D341Med (cell line): ENCODE measurements at regions not wholly inside any gene's neighbourhood (a gene's known extent, or its start where the extent isn't known, plus 50 kb on each side); places are given as distances from the start of the nearest gene placed in this dataset.
A peak's percentile ranks its signal among the peaks of the same experiment; 100 is the strongest.
"Not testable (repeated sequence)": the region's sequence is repeated elsewhere in the genome, so short reads cannot be mapped to it uniquely, and the experiment has no call there.

Source experiments
- DNase-seq: peaks from one replicate; pipeline ENCODE4 v3.0.0; 2012; ENCODE audit warnings: low spot score

DNA sequence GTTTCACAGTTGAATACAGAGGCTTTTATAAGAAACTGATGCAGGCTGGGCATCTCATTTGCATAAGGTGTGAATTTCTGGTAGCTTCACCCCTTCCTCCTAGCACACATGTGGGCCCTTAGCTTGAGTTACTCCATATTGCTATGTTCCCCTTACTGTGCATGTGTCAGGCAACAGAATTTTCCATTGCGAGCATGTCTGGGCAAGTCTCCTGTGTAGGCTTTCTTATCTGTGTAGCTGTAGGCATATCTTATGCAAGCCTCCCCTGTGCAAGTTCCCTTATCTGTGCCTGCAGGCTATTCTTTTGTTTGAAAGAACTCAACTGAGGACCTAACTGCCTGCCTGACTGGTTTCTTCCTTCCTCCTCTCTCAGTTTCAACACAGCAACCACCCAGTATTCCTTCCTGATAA, 597.4 kb upstream of the CDH5 start:
- DNase-seq: no peak

GRCh38 chr16:65767125-65767524, 599.4 kb upstream of the CDH5 start:
- DNase-seq: no peak

DNA sequence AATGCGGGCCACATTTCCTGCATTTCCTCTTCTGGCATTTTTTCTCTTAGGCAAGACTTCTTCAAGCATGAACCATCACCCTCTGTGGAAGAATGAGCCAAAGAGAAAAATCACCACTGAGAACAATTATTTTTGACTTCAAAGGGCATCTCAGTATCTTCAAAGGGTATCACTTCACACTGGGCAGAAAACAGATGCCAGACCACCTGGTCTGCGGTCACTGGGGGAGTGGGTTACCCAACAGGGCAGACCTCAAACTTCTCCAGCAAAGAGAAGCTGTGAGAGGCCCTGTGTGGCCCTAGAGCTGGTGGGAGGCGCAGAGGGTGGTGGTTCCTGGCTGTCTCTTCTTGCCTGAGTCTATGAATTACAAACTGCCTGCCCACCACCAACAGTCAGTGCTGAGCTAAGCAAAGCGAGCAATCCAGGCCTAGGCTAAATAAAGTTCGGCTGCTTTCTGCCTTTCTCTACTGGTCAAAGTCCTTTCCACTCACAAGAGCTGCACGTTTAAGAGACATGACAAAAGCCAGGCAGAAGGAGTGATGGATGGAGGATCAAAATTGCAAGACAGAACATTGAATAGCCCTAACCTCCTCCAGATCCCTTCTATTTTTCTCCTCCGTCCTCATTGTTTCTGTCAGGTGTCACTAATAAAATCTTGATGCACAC, 602.7 kb upstream of the CDH5 start:
- DNase-seq: no peak

DNA sequence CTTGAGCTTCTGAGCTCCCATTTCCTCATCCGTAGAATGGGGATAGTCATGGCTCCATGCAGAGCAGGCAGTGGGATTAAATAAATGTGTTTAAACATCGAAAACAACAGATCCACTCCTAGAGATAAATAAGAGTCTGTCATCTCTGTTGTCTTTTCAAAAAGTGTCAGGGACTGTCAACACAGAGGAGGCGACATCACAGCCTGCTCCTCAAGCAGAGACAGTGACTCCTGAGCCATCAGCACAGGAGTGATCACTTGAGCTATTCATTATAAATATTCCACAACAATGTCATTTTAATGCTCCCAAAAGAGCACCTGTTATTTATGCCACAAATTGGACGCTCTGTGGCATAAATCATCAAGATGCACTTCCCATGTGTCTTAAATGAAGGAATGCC, 605.6 kb upstream of the CDH5 start:
- no peak for DNase-seq

- no peak for DNase-seq
Observed at GRCh38 chr16:65758620-65759019, 607.9 kb upstream of the CDH5 start.

- DNase-seq: no peak
Observed at GRCh38 chr16:65757064-65757463, 609.4 kb upstream of the CDH5 start.

- DNase-seq: no peak
Observed at GRCh38 chr16:65756163-65756562, 610.3 kb upstream of the CDH5 start.

- no peak for DNase-seq
Observed at GRCh38 chr16:65754820-65755691, 611.4 kb upstream of the CDH5 start.

DNA sequence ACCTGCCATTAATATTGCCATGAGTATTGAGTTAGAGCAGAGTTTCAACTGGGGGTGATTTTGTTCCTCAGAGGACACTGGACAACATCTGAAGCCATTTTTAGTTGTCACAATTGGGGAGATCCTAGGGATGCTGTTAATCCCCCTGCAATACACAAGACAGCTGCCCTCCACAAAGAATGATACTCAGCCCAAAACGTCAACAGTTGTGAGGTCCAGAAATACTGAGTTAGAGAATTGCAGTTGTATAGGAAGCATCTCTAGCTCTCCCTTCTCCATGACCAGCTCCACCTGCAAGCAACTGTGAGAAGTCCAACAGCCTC, 614.0 kb upstream of the CDH5 start:
- DNase-seq: no peak

DNA sequence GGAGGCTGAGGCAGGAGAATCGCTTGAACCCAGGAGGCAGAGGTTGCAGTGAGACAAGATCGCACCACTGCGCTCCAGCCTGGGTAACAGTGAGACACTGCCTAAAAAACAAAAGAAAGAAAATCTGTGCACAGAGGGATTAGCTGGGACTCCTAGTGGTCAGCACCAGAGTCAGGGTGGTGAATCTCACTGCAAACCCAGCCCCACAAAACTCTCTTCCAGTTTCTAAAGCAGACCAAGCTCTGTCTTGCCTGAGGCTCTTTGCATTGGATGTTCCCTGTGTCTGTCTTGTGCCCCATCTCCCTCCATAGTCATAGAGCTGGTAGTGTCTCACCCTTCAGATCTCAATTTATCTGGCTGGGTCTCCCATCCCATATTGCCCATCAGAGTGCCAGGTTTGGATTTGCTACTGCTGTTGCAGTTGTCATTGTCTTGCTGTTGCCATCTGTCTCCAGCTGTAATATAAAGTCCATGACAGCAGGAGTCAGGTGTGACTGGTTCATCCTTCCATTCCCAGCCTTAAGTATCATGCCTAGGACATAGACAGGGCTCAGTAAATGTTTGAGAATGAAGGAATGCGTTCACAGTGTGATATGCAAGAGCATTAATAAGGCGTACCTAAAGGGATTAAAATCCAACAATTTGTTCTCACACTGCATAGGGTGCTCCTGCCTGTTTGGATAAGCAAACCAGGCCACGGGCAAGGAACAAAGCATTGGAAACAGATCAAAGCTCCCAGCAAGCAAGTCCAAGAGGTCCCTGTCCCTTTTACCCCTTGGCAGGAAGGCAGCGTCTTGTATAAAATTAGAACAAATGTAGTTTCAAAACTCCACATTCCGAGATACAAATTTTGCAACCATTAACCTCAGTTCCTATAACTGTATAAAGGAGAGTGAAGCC, 614.6 kb upstream of the CDH5 start:
- DNase-seq: no peak

- no peak for DNase-seq
Observed at GRCh38 chr16:65749506-65749905, 617.0 kb upstream of the CDH5 start.

DNA sequence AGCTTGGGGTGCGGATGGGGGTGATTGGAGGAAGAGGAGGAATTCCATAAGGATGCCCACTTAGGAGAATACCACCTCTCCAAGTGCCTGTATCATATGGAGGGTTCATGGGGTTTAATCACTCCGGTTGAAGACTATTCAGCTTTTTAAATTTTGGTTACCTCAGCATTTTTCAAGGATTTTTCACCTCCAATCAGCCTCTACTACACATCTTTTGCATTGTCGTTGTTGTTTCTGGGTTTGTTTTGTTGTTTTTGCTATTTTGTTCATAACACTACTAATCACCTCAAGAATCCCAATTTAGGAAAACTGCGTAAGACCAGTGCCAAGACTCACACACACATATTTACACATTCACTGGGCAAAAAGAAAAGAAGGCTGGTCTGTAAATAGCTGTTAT, 619.5 kb upstream of the CDH5 start:
- no peak for DNase-seq

GRCh38 chr16:65745201-65745708, 621.2 kb upstream of the CDH5 start:
- DNase-seq: no peak

DNA sequence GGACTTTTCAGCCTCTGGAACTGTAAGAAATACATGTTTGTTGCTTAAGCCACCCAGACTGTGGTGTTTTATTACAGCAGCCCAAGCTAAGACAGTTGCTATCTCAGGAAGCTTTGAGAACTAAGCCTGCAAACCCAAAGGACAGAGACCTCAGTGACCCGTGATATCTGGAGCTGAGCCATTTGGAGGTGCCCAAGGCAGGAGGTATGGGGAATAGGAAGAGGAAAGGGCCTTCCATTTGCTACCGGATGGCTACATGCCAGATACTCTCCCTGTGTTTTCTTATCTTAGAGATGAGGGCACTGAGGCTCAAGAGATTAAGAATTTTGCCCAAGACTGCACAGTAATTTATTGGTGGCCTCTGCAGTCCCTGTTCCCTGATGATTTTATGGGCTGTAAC, 622.1 kb upstream of the CDH5 start:
- no peak for DNase-seq

DNA sequence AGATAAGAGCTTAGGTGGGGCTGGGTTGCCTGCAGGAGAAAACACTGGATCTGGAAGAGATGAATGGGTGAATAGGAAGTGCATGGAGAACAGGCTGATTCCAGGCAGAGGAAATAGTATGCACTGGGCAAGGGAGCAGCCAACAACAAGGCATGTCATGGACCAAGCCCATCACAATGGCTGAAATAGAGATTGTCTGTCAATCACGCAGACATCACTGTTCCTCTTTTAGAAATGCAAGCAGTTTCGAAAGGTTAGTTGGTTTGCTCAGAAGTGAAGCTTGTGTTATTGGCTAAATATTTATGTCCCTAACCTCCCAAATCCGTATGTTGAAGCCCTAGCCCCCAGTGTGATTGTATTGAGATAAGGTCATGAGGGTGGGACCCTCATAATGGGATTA, 621.7 kb upstream of the CDH11 start:
- no peak for DNase-seq

GRCh38 chr16:65740711-65741110, 618.8 kb upstream of the CDH11 start:
- no peak for DNase-seq

DNA sequence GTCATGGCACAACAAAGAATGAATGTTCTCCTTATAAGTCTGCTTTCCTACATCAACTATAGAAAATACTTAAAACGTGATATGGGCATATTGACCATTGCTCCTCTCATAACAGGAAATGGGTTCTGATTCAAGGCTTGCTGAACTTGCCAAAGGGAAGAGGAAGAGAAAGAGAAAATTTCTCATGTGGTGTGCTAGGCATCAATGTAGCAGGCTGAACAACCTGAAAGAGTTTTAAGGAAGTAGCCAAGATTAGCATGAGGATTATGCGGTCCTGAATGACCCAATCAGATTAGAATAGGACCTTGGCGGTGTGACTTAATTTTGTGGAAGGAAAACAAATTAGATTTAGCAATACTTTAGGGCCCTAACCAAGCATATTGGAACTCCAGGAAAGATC, 617.7 kb upstream of the CDH11 start:
- DNase-seq: no peak

DNA sequence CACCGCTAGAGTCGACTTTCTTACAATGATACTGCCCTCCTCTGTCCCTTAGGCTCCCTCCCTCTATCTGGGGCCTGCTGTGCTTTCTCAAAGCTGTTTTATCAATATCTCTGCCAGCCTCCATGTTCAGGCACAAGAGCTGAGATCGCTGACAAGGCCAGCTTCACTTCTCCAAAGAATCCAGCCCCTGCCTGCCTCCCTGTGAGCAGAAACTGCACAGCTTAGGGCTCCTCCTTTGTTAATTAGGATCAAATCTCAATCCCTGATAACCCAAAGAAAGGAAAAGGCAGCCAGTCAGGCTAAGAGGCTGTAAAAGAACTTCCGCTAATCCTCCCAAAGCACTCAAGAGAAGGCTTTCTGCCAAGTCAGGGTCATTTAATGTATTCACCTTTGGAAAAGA, 616.0 kb upstream of the CDH11 start:
- peak; percentile 60 for DNase-seq

DNA sequence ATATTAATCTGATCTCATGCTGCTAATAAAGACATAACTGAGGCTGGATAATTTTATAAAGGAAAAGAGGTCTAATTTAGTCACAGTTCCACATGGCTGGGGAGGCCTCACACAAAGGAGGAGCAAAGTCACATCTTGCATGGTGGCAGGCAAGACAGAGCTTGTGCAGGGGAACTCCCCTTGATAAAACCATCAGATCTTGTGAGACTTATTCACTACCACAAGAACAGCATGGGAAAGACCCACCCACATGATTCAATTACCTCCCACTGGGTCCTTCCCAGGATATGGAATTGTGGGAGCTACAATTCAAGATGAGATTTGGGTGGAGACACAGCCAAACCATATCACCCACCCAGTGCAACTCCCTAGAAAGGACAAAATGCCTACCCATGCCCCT, 613.8 kb upstream of the CDH11 start:
- not testable (repeated sequence) for DNase-seq

GRCh38 chr16:65733721-65734120, 611.9 kb upstream of the CDH11 start:
- DNase-seq: no peak

DNA sequence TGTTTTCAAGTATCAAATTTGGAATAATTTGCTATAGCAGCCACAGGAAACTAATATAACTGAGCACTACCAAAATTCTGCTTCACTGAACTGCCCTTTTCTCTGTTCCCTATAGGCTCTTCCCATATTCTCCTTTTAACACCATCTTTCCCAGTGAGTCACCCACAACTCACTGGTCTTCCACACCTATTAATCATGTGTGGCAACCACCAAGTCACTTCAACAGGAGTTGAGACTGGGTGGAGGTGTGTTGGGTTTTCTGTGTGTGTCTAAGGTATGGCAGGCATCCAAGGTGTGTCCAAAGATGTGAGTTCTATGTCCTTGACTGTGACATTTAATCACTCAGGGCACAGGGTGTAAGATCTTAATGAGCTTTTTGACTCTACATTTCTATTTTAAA, 610.0 kb upstream of the CDH11 start:
- DNase-seq: no peak

- DNase-seq: no peak
Observed at GRCh38 chr16:65728652-65729051, 606.8 kb upstream of the CDH11 start.

DNA sequence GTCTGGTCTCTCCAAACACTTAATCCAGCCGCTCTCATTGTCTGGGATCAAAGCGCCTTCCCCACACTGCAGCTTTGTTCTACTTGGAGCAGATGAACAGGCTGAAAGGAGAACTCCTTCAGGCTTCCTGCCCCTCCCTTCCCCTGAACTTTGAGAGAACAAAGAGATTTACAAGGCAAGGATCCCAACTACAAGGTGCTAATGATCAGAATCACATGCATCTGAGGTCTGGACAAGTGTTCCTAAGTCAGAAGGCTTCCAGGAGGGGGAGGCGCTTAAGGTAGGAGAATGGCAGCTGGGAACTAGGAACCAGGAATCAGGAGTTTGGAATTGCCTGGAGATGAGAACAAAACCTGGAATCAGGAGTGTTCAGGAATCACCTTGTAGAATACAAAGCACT, 606.3 kb upstream of the CDH11 start:
- DNase-seq: no peak
